Endometrium (tissue), 2 donors: ENCODE measurements at regions not wholly inside any gene's neighbourhood (a gene's known extent, or its start where the extent isn't known, plus 50 kb on each side); places are given as distances from the start of the nearest gene placed in this dataset.
A peak's percentile ranks its signal among the peaks of the same experiment; 100 is the strongest.
"Not testable (repeated sequence)": the region's sequence is repeated elsewhere in the genome, so short reads cannot be mapped to it uniquely, and the experiment has no call there.

ENCODE experiments used
- FAIRE-seq: peaks from 2 replicates; lab custom pipeline; 2012; peaks lifted over from hg19 to GRCh38; lab: Jason Lieb, UNC
- donor health status: control.
- donor health status: control.

DNA sequence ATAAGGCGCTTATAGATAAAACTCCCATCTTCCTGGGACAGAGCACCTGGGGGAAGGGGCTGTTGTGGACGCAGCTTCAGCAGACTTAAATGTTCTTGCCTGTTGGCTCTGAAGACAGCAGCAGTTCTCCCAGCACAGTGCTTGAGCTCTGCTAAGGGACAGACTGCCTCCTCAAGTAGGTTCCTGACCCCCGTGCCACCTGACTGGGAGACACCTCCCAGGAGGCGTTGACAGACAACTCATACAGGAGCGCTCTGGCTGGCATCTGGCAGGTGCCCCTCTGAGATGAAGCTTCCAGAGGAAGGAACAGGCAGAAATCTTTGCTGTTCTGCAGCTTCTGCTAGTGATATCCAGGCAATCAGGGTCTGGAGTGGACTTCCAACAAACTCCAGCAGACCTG is 383.1 kb upstream of the EMCN start:
- not testable (repeated sequence) for FAIRE-seq

DNA sequence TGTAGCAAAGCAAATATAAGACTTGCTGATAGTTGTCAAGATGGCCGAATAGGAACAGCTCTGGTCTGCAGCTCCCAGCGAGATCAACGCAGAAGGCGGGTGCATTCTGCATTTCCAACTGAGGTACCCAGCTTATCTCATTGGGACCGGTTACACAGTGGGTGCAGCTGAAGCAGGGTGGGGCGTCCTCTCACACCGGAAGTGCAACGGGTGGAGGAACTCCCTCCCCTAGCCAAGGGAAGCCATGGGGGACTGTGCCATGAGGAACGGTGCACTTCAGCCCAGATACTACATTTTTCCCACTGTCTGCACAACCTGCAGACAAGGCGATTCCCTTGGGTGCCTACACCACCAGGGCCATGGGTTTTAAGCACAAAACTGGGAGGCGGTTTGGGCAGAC is 382.3 kb upstream of the EMCN start:
- FAIRE-seq, result no peak

GRCh38 chr4:100898844-100899243 is 381.0 kb upstream of the EMCN start:
- no peak for FAIRE-seq

GRCh38 chr4:100895556-100896197 is 377.9 kb upstream of the EMCN start:
- no peak for FAIRE-seq

GRCh38 chr4:100894339-100894870 is 376.6 kb upstream of the EMCN start:
- no peak for FAIRE-seq

DNA sequence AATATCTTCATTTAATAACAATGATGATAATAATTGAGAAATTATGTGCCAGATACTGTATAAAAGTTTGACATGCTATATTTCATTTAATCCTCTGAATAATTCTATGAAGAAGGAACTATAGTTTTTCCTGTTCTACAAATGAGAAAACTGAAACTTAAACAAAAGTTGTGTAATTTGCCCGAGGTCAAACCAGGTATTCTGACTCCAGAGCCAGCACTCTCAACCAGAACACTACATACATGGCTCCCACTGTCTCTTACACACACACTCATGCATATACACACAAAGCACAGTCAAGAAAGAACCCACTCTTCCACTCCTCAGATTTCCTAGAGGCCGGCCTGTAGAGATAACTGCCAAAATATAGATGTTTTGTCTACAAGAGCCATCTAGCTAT is 374.0 kb upstream of the EMCN start:
- no peak for FAIRE-seq

GRCh38 chr4:100889898-100890297 is 372.1 kb upstream of the EMCN start:
- no peak for FAIRE-seq

- FAIRE-seq, result no peak
These were observed 371.6 kb upstream of the EMCN start for GRCh38 chr4:100889401-100889800.

DNA sequence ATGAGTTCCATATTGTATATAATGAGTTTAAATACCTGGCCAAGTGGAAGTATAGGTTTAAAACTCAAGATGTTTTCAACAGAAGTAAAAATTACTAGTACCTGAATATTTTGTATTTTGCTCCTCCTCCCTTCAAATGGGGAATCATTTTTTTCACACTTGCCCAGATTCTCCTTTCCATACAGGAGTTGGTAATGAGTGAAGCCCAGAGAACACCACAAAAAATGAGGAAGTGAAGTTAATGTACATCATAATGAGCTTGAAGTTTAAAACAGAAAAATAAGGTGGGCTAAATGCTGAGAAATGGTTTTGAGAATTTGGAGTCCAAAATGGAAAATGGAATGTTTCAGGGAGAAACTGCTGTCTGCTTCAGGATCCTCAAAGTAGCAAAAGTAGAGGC is 364.8 kb upstream of the EMCN start:
- FAIRE-seq, result no peak

GRCh38 chr4:100881283-100881682 is 363.5 kb upstream of the EMCN start:
- FAIRE-seq, result no peak

GRCh38 chr4:100880011-100880410 is 362.2 kb upstream of the EMCN start:
- FAIRE-seq, result no peak

DNA sequence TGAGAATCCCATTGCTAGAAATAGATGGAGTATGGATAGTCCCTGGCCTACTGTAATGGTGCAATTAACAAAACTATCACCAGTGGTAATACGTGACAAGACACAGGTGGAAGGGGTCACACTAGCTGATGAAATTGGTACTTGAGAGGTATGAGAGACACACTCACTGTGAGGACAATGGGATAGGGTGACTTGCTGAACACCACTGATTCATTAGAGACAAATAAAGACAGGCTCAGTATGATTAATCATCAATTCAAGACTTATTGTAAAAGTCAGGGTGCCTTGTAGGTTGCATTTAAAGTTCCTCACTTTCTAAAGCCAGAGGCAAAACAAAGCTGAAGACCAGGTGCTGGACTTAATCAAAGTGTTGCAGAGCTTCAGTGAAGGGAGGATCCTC is 361.6 kb upstream of the EMCN start:
- FAIRE-seq, result no peak

- no peak for FAIRE-seq
These were observed 358.7 kb upstream of the EMCN start for GRCh38 chr4:100876546-100876945.

GRCh38 chr4:100875296-100876068 is 357.7 kb upstream of the EMCN start:
- FAIRE-seq, result no peak

DNA sequence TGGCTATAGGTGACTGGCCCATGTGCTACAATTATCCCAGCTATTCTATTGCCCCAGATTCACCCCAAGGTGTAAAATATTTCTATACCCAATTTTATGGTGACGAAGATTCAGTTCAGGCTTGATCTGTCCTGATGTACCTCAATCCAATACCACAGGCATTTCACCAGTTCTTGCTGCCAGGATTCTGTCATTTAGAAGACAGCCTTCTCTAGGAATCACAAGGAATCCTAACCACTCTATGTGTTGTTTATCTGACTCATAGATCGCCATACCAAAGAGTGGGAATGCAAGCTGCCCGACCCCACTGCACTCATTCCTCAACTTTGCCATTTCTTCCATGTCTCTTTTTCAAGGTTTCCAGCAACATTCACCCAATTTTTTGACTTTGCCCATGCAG is 355.0 kb upstream of the EMCN start:
- FAIRE-seq, result no peak

DNA sequence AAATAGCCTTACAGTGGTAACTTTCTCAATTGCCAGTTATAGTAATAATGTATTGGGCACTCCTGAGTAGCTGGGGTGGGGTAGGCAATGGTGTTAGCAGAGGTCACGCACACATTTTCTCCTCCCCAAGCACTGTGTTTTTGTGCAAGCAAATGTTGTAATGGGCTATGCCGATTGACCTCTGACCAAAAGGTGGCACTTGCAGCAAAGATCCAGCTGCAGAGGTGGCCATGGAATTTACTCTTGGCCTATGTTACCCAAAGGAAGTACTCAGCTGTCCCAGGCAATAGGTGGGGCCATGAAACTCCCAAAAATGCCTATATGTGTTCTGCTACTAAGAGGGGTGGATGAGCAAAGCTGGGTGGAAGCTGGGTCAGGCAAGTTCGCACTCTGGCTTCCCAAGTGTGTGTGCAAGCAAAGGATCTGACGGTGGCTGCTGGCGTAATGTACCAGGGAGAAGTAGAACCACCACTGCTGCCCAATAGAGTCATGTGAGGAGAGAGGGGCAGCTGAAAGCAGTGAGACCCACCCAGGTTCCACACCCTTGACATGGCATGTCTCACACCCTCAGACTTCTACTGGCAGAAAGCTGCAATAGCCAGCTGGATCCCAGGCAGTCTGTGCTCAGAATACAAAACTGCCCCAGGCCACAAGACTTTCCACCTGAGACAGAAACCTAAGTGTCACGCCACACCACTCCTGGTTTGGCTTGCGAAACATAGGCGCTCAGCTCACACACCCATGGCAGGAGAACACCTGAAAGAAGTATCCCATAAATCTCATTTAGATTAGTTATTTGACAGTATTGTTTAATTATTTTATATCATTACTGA is 353.3 kb upstream of the EMCN start:
- FAIRE-seq, result no peak

- no peak for FAIRE-seq
These were observed 351.5 kb upstream of the EMCN start for GRCh38 chr4:100869276-100869675.

DNA sequence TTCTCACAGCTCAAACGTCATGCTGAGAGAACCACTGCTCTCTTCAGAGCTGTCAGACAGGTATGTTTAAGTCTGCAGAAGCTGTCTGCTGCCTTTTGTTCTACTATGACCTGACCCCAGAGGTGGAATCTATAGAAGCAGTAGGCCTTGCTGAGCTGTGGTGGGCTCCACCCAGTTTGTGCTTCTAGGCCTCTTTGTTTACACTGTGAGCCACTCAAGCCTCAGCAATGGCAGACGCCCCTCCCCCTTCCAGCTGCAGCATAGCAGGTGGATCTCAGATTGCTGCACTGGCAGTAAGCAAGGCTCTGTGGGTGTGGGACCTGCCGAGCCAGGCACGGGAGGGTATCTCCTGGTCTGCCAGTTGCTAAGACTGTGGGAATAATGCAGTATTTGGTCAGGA is 350.5 kb upstream of the EMCN start:
- FAIRE-seq, result not testable (repeated sequence)

DNA sequence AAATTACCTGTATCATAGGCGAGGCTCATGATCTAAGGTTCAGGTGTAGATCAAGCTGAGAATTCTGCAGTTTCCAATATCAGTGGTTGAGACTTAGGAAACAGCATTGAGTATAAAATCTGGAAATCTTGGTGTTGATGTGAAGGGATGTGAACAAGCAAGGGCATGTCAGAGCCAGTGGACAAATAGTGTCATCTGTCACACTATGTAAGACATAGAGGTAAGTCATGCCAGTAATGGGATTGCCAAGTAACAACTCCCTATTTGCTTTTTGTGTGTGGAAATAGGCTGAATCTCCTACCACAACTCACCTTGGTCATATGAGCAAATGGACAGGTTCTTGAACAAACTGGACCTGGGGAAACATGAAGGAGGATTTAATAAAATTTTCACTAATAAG is 334.5 kb upstream of the EMCN start:
- FAIRE-seq, result no peak

- FAIRE-seq, result no peak
These were observed 331.5 kb upstream of the EMCN start for GRCh38 chr4:100849319-100849718.

- no peak for FAIRE-seq
These were observed 331.0 kb upstream of the EMCN start for GRCh38 chr4:100848841-100849240.

- FAIRE-seq, result peak; percentile 46
These were observed 326.1 kb upstream of the EMCN start for GRCh38 chr4:100843910-100844309.

GRCh38 chr4:100842856-100843255 is 325.0 kb upstream of the EMCN start:
- FAIRE-seq, result no peak
